ENCODE measurements at regions not wholly inside any gene's neighbourhood (a gene's known extent, or its start where the extent isn't known, plus 50 kb on each side); places are given as distances from the start of the nearest gene placed in this dataset.

GRCh38 chr11:10373929-10374328 is 69.1 kb downstream of the ADM start:
- H3K4me3 ChIP-seq (ENCODE audit: low read length), result no peak overlapping the region
- no peak for DNase-seq (ENCODE audit: low read depth)
- no peak for TF ChIP-seq CTCF (conservative IDR thresholded peaks at IDR 0.05; ENCODE audit: low read depth, low read length)

- no peak for DNase-seq (ENCODE audit: low read depth)
- TF ChIP-seq CTCF (conservative IDR thresholded peaks at IDR 0.05; ENCODE audit: low read depth, low read length), result no peak
- H3K4me3 ChIP-seq (ENCODE audit: low read length), result no peak overlapping the region
Observed at GRCh38 chr11:10374386-10374785, 69.5 kb downstream of the ADM start.

GRCh38 chr11:10375280-10375971 is 70.6 kb downstream of the ADM start:
- DNase-seq (ENCODE audit: low read depth), result no peak
- TF ChIP-seq CTCF (conservative IDR thresholded peaks at IDR 0.05; ENCODE audit: low read depth, low read length), result no peak
- no peak overlapping the region for H3K4me3 ChIP-seq (ENCODE audit: low read length)

- DNase-seq (ENCODE audit: low read depth), result no peak
- TF ChIP-seq CTCF (conservative IDR thresholded peaks at IDR 0.05; ENCODE audit: low read depth, low read length), result no peak
- no peak overlapping the region for H3K4me3 ChIP-seq (ENCODE audit: low read length)
Observed at GRCh38 chr11:10376061-10376460, 71.2 kb downstream of the ADM start.

GRCh38 chr11:10377183-10377582 is 72.3 kb downstream of the ADM start:
- no peak overlapping the region for H3K4me3 ChIP-seq (ENCODE audit: low read length)
- TF ChIP-seq CTCF (conservative IDR thresholded peaks at IDR 0.05; ENCODE audit: low read depth, low read length), result no peak
- no peak for DNase-seq (ENCODE audit: low read depth)

GRCh38 chr11:10378362-10378761 is 73.5 kb downstream of the ADM start:
- DNase-seq (ENCODE audit: low read depth), result no peak
- TF ChIP-seq CTCF (conservative IDR thresholded peaks at IDR 0.05; ENCODE audit: low read depth, low read length), result no peak
- H3K4me3 ChIP-seq (ENCODE audit: low read length), result no peak overlapping the region

GRCh38 chr11:10379022-10379421 is 74.1 kb downstream of the ADM start:
- H3K4me3 ChIP-seq (ENCODE audit: low read length), result no peak overlapping the region
- no peak for TF ChIP-seq CTCF (conservative IDR thresholded peaks at IDR 0.05; ENCODE audit: low read depth, low read length)
- no peak for DNase-seq (ENCODE audit: low read depth)

Data from retinal pigment epithelial cell (primary cell).